ENCODE measurements at regions not wholly inside any gene's neighbourhood (a gene's known extent, or its start where the extent isn't known, plus 50 kb on each side); places are given as distances from the start of the nearest gene placed in this dataset.
A peak's percentile ranks its signal among the peaks of the same experiment; 100 is the strongest.
"Not testable (repeated sequence)": the region's sequence is repeated elsewhere in the genome, so short reads cannot be mapped to it uniquely, and the experiment has no call there.

- Histone ChIP-seq H3K27ac (ENCODE audit: extremely low read depth, low read depth, low read length) (no peak overlapping the region), H3K4me1 (ENCODE audit: control insufficient read depth, insufficient read depth, low read length) (no peaks in the 10 kb centered on the region), H3K36me3 (ENCODE audit: control insufficient read depth in 2 of 2, insufficient read depth in 1 of 2, low read length in 2 of 2) (no peaks in the 10 kb centered on the region), H3K9me3 (ENCODE audit: control insufficient read depth, insufficient read depth, low read depth, low read length) (no peaks in the 10 kb centered on the region), H3K4me3 (ENCODE audit: low read depth, low read length) (no peak overlapping the region)
- ChIA-PET CTCF (no interaction called here), POLR2A (no interaction called here)
- TF ChIP-seq ZNF449 (tag by site-specific recombination; IDR thresholded peaks at IDR 0.05) = no peak
- no peak for TF ChIP-seq ZNF433 (tag by site-specific recombination; IDR thresholded peaks at IDR 0.05; ENCODE audit: low read depth)
- peak; percentile 78 for TF ChIP-seq SCRT2 (tag by site-specific recombination; IDR thresholded peaks at IDR 0.05)
- TF ChIP-seq BCL11B (tag by site-specific recombination; IDR thresholded peaks at IDR 0.05; ENCODE audit: low read depth) = no peak
- no peak for TF ChIP-seq PRDM1 (tag by site-specific recombination; IDR thresholded peaks at IDR 0.05)
Observed at GRCh38 chr13:39930544-39931444, 275.3 kb downstream of the COG6 start.

GRCh38 chr13:39931505-39931904, 276.0 kb downstream of the COG6 start:
- ChIA-PET POLR2A (no interaction called here), CTCF (no interaction called here)
- TF ChIP-seq ZNF354C (tag by site-specific recombination; IDR thresholded peaks at IDR 0.05; ENCODE audit: borderline replicate concordance, low read depth) = no peak
- no peak for TF ChIP-seq ZNF670 (tag by site-specific recombination; IDR thresholded peaks at IDR 0.05; ENCODE audit: low read depth)
- no peak for TF ChIP-seq ZNF280D (tag by site-specific recombination; IDR thresholded peaks at IDR 0.05)
- TF ChIP-seq ZNF777 (tag by site-specific recombination; IDR thresholded peaks at IDR 0.05; ENCODE audit: borderline replicate concordance) = no peak
- TF ChIP-seq ZSCAN30 (tag by site-specific recombination; IDR thresholded peaks at IDR 0.05) = no peak
- no peak for TF ChIP-seq ZBTB6 (tag by site-specific recombination; IDR thresholded peaks at IDR 0.05)
- no peak for TF ChIP-seq FEZF1 (tag by site-specific recombination; IDR thresholded peaks at IDR 0.05)
- H3K4me1 ChIP-seq (ENCODE audit: control insufficient read depth, insufficient read depth, low read length) = no peaks in the 10 kb centered on the region
- H3K27ac ChIP-seq (ENCODE audit: extremely low read depth, low read depth, low read length) = no peak overlapping the region
- no peaks in the 10 kb centered on the region for H3K9me3 ChIP-seq (ENCODE audit: control insufficient read depth, insufficient read depth, low read depth, low read length)
- H3K36me3 ChIP-seq (ENCODE audit: control insufficient read depth in 2 of 2, insufficient read depth in 1 of 2, low read length in 2 of 2) = no peaks in the 10 kb centered on the region
- H3K4me3 ChIP-seq (ENCODE audit: low read depth, low read length) = no peak overlapping the region

GRCh38 chr13:39932514-39932913, 277.1 kb downstream of the COG6 start:
- H3K27ac ChIP-seq (ENCODE audit: extremely low read depth, low read depth, low read length); H3K4me1 ChIP-seq (ENCODE audit: control insufficient read depth, insufficient read depth, low read length); POLR2A ChIA-PET; H3K9me3 ChIP-seq (ENCODE audit: control insufficient read depth, insufficient read depth, low read depth, low read length); H3K36me3 ChIP-seq (ENCODE audit: control insufficient read depth in 2 of 2, insufficient read depth in 1 of 2, low read length in 2 of 2); H3K4me3 ChIP-seq (ENCODE audit: low read depth, low read length); CTCF ChIA-PET: not testable (repeated sequence)
- peak; percentile 93 for TF ChIP-seq ZNF146 (tag by site-specific recombination; IDR thresholded peaks at IDR 0.05)
